ENCODE measurements at regions not wholly inside any gene's neighbourhood (a gene's known extent, or its start where the extent isn't known, plus 50 kb on each side); places are given as distances from the start of the nearest gene placed in this dataset.
"Not testable (repeated sequence)": the region's sequence is repeated elsewhere in the genome, so short reads cannot be mapped to it uniquely, and the experiment has no call there.

- H3K4me1 ChIP-seq (ENCODE audit: insufficient read depth, low read length): peaks cover 9% of the 10 kb centered on the region
- H3K9ac ChIP-seq (ENCODE audit: low read depth, low read length): no peak overlapping the region
- no peaks in the 10 kb centered on the region for H3K36me3 ChIP-seq (ENCODE audit: insufficient read depth, low read length)
- no peaks in the 10 kb centered on the region for H3K9me3 ChIP-seq (ENCODE audit: control insufficient read depth, insufficient read depth, low read length)
Observed at GRCh38 chr10:64014281-64014680, 493.1 kb downstream of the REEP3 start.

DNA sequence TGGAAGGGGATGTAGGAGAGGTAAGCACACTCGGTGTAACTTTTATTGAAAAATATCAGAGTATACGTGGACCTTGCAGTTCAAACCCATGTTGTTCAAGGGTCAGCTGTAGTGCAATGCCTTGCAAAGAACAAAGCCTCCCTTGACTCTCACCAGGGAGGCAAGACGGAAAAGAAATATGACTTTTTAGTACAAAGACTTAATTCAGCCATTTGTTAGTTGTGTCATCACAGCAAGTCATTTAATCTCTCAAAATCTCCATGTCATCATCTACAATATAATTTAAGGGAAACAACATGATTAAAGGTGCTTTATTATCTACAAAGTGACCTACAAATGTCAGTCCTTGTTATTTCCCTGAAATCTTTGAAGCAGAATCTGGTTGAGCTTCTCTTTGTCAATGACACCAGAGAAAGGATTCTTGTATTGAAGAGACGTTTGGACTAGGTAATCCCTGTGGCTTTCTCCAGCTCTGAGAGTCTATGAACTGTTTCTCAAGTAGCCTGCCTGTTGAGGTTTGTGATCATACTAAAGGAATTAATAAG is 502.8 kb downstream of the REEP3 start:
- no peaks in the 10 kb centered on the region for H3K36me3 ChIP-seq (ENCODE audit: insufficient read depth, low read length)
- peaks cover 7% of the 10 kb centered on the region; the same call in 1 of the 2 replicates for H3K9me3 ChIP-seq (ENCODE audit: control insufficient read depth, insufficient read depth, low read length)
- no peak overlapping the region for H3K9ac ChIP-seq (ENCODE audit: low read depth, low read length)
- H3K4me1 ChIP-seq (ENCODE audit: insufficient read depth, low read length): no peaks in the 10 kb centered on the region

- Histone ChIP-seq H3K9ac (ENCODE audit: low read depth, low read length) (no peak overlapping the region), H3K36me3 (ENCODE audit: insufficient read depth, low read length) (no peaks in the 10 kb centered on the region), H3K4me1 (ENCODE audit: insufficient read depth, low read length) (0 out of 2 replicates have a peak, but pooled peaks cover 5% of the 10 kb centered on the region), H3K9me3 (ENCODE audit: control insufficient read depth, insufficient read depth, low read length) (no peaks in the 10 kb centered on the region; the same call in 1 of the 2 replicates)
Observed at GRCh38 chr10:64033711-64034110, 512.5 kb downstream of the REEP3 start.

DNA sequence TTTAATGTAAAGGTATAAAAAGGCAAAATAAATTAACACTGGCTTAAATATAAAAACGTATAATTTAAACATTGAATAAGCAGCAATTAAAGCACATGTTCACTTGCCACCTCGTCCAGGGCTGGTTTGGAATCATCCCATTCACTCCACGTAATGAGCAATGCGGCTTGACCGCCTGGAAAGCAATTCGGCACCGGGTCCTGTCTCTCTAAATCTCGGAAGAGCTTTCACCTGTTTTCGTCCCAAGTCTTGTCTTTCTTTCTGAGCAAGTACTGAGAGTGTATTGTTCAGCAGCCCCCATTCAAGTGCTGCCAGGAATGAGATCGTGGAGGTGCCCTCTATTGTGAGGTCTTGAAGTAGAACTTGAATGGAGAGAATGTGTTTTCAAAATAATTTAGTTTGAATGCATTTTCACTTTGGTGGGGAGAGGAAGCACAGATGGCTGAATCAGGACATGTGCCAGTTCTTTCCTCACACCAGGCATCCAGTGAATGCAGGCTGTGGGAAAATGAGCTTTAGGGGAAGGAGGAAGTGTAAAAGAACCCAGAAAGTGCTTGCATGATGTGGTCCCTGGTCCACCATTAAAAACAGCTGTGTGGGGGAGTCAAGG is 515.2 kb downstream of the REEP3 start:
- no peaks in the 10 kb centered on the region for H3K36me3 ChIP-seq (ENCODE audit: insufficient read depth, low read length)
- no peaks in the 10 kb centered on the region for H3K9me3 ChIP-seq (ENCODE audit: control insufficient read depth, insufficient read depth, low read length)
- no peak overlapping the region for H3K9ac ChIP-seq (ENCODE audit: low read depth, low read length)
- 0 out of 2 replicates have a peak, but pooled peaks cover 5% of the 10 kb centered on the region for H3K4me1 ChIP-seq (ENCODE audit: insufficient read depth, low read length)

DNA sequence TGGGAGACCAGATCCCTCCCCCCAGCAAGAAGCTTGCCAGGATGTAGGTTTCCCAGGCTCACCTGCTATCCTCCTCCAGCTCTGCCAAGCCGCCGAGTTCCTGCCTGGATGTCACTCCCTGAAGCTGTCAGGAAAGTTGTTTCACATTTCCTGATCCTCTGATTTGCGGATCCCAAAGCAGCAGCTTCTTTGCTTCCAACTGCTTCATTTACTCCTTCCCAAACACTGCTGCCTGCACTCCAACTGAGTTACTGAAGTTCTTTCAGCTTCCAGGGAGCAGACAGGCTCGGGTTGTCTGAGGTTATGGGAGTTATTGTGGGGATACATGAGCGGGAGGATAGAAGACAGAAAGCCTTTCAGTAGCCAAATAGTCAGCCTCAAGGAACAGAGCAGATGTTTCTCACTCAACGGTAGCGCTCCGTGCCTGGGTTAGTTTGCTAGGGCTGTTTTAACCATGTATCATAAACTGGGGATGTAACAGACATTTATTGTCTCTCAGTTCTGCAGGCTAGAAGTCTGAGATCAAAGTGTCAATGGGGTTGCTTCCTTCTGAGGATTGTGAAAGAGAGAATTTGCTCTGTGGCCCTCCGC is 516.0 kb downstream of the REEP3 start:
- Histone ChIP-seq H3K9ac (ENCODE audit: low read depth, low read length) (no peak overlapping the region), H3K9me3 (ENCODE audit: control insufficient read depth, insufficient read depth, low read length) (no peaks in the 10 kb centered on the region), H3K36me3 (ENCODE audit: insufficient read depth, low read length) (no peaks in the 10 kb centered on the region), H3K4me1 (ENCODE audit: insufficient read depth, low read length) (0 out of 2 replicates have a peak, but pooled peaks cover 5% of the 10 kb centered on the region)

- no peaks in the 10 kb centered on the region for H3K9me3 ChIP-seq (ENCODE audit: control insufficient read depth, insufficient read depth, low read length)
- H3K4me1 ChIP-seq (ENCODE audit: insufficient read depth, low read length): 0 out of 2 replicates have a peak, but pooled peaks cover 5% of the 10 kb centered on the region
- H3K9ac ChIP-seq (ENCODE audit: low read depth, low read length): no peak overlapping the region
- no peaks in the 10 kb centered on the region for H3K36me3 ChIP-seq (ENCODE audit: insufficient read depth, low read length)
Observed at GRCh38 chr10:64038107-64038506, 516.9 kb downstream of the REEP3 start.

DNA sequence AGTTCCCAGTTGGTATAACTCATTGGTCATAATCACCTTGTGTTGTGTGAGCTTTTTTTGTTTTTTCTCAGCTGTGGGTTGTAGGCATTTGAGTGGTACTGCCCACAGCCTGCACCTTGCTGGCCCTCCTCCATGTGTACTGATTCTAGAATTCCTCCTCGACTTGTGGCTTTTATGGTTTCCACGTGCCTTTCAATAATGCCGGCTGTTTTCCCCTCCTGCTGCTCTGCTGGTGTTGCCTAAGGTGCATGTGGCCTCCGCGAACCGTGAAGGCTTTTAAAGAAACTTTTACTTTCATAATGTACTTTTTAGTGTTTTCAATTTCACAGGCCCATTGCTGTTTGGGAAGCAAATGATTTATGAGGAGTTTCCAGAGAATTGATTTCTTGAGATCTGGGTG is 518.0 kb downstream of the REEP3 start:
- Histone ChIP-seq H3K4me1 (ENCODE audit: insufficient read depth, low read length) (0 out of 2 replicates have a peak, but pooled peaks cover 5% of the 10 kb centered on the region), H3K9ac (ENCODE audit: low read depth, low read length) (no peak overlapping the region), H3K36me3 (ENCODE audit: insufficient read depth, low read length) (no peaks in the 10 kb centered on the region), H3K9me3 (ENCODE audit: control insufficient read depth, insufficient read depth, low read length) (no peaks in the 10 kb centered on the region)

DNA sequence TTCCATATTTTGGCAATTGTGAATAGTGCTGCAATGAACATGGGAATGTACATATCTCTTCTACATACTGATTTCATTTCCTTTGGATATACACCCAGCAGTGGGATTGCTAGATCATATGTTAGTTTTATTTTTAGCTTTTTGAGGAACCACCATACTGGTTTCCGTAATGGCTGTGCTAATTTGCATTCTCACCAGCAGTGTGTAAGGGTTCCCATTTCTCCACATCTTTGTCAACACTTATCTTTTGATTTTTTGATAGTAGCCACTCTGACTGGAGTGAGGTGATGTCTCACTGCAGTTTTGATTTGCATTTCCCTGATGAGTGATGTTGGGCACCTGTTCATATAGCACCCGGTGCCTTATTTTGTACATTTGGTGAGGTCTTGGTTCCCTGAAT is 519.6 kb downstream of the REEP3 start:
- no peaks in the 10 kb centered on the region for H3K36me3 ChIP-seq (ENCODE audit: insufficient read depth, low read length)
- 0 out of 2 replicates have a peak, but pooled peaks cover 5% of the 10 kb centered on the region for H3K4me1 ChIP-seq (ENCODE audit: insufficient read depth, low read length)
- no peaks in the 10 kb centered on the region for H3K9me3 ChIP-seq (ENCODE audit: control insufficient read depth, insufficient read depth, low read length)
- H3K9ac ChIP-seq (ENCODE audit: low read depth, low read length): no peak overlapping the region

DNA sequence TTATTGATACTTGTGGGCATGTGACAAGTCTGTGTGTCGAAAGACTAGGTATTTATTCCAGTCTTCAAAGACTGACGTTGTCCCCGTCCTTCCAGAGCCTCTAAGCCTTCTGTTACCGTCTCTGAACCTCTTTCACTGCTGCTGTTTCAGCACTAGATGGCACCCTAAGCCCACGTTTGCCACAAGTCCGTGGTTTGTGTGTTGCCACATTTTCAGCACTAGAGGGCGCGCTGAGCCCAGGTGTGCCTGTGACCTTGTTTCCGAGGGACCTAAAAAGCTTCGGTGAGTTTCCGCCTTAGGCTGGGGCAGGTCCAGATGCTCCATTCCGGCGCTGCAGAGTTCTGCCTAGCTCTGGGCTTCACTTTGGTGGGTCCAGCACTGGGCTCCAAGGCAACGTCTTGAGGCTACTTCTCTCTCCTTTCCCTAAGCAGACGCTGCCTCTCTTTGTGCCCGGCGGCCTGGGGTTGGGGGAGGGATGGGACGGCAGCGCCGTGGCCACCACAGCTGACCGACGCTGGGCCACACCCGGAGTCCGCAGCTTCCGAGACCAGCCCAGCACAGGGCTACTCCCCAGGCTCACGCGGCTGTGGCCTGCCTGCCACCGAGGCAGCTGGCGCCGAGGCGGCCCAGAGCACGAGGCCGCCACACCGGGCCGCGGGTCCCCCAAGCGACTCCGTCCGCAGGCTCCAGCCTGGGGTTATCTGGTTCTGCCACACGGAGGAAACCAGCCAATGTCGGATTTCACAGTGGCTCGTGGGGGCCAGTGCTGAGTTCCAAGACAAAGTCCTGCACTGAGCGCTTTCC is 520.2 kb downstream of the REEP3 start:
- H3K4me1 ChIP-seq (ENCODE audit: insufficient read depth, low read length): 0 out of 2 replicates have a peak, but pooled peaks cover 5% of the 10 kb centered on the region
- H3K36me3 ChIP-seq (ENCODE audit: insufficient read depth, low read length): no peaks in the 10 kb centered on the region
- no peaks in the 10 kb centered on the region for H3K9me3 ChIP-seq (ENCODE audit: control insufficient read depth, insufficient read depth, low read length)
- no peak overlapping the region for H3K9ac ChIP-seq (ENCODE audit: low read depth, low read length)

- Histone ChIP-seq H3K36me3 (ENCODE audit: insufficient read depth, low read length) (no peaks in the 10 kb centered on the region), H3K4me1 (ENCODE audit: insufficient read depth, low read length) (0 out of 2 replicates have a peak, but pooled peaks cover 1% of the 10 kb centered on the region), H3K9ac (ENCODE audit: low read depth, low read length) (no peak overlapping the region), H3K9me3 (ENCODE audit: control insufficient read depth, insufficient read depth, low read length) (no peaks in the 10 kb centered on the region)
Observed at GRCh38 chr10:64041989-64042490, 520.8 kb downstream of the REEP3 start.

GRCh38 chr10:64044098-64044497 is 522.9 kb downstream of the REEP3 start:
- no peaks in the 10 kb centered on the region; the same call in 1 of the 2 replicates for H3K36me3 ChIP-seq (ENCODE audit: insufficient read depth, low read length)
- no peak overlapping the region for H3K9ac ChIP-seq (ENCODE audit: low read depth, low read length)
- H3K9me3 ChIP-seq (ENCODE audit: control insufficient read depth, insufficient read depth, low read length): no peaks in the 10 kb centered on the region
- no peaks in the 10 kb centered on the region for H3K4me1 ChIP-seq (ENCODE audit: insufficient read depth, low read length)

- H3K9ac ChIP-seq (ENCODE audit: low read depth, low read length): not testable (repeated sequence)
Observed at GRCh38 chr10:64044957-64045632, 523.9 kb downstream of the REEP3 start.

GRCh38 chr10:64054392-64054791 is 533.2 kb downstream of the REEP3 start:
- Histone ChIP-seq H3K9me3 (ENCODE audit: control insufficient read depth, insufficient read depth, low read length) (no peaks in the 10 kb centered on the region), H3K36me3 (ENCODE audit: insufficient read depth, low read length) (no peaks in the 10 kb centered on the region), H3K4me1 (ENCODE audit: insufficient read depth, low read length) (no peaks in the 10 kb centered on the region), H3K9ac (ENCODE audit: low read depth, low read length) (no peak overlapping the region)

More at GRCh38 chr10:64044957-64045632, 523.9 kb downstream of the REEP3 start:
- H3K4me1 ChIP-seq (ENCODE audit: insufficient read depth, low read length); H3K9me3 ChIP-seq (ENCODE audit: control insufficient read depth, insufficient read depth, low read length); H3K36me3 ChIP-seq (ENCODE audit: insufficient read depth, low read length): not testable (repeated sequence)

GRCh38 chr10:64059884-64060283 is 538.7 kb downstream of the REEP3 start:
- Histone ChIP-seq H3K36me3 (ENCODE audit: insufficient read depth, low read length) (no peaks in the 10 kb centered on the region), H3K9ac (ENCODE audit: low read depth, low read length) (no peak overlapping the region), H3K4me1 (ENCODE audit: insufficient read depth, low read length) (no peaks in the 10 kb centered on the region), H3K9me3 (ENCODE audit: control insufficient read depth, insufficient read depth, low read length) (no peaks in the 10 kb centered on the region)

Data from ES-I3 (cell line).